ENCODE measurements at regions not wholly inside any gene's neighbourhood (a gene's known extent, or its start where the extent isn't known, plus 50 kb on each side); places are given as distances from the start of the nearest gene placed in this dataset.
"Not testable (repeated sequence)": the region's sequence is repeated elsewhere in the genome, so short reads cannot be mapped to it uniquely, and the experiment has no call there.

DNA sequence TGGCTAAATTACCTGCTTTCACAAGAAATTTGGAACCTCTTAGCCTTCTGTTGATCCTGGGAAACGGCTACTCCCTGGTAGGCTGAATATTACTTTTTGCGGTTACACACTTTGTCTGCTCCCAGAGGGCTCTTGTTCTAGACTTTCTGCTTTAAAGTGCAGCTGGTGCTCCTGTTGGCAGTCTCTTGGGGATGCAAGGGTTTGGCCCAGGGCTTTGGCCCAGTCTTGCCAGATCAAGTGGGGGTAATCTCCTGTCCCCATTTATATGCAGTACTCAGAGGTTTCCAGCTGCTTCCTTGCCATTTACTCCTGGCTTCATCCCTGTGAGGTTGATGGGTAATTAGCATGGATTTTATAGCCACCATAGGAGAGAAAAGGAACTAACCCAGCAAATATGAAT, 558.2 kb upstream of the MIS18BP1 start:
- no peak for DNase-seq

DNA sequence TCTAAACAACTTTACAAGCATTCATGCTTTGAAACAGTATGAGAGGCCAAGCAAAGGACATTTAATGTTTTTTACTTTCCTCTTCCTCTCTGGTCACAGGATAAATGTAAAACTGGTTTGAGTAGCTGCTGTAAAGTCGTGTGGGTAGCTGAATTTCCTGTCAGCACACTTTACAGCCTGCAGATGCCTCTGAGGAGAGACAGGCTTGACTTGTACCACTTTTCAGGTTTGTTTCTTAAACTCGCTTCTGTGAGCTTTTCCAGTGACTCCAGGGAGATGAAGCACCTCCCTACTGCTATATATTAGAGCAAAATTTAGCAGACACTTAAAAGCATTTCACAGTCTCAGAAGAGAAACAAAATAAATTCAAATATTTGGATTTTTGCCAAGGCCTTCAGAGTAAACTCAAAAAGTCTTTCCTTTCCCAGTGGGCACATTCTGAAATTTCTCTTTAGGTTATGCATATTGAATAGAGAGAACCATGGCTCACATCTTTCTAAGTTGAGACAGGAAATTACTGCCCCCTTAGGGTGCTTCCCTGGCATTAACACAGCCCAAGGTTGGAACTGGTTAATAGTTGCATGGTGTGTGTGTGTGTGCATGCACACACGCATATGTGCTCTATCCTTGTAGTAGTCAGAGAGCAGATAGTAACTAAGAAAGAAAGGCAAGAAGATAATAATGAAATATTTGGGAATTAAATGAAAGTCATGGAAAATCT, 557.3 kb upstream of the MIS18BP1 start:
- no peak for DNase-seq

DNA sequence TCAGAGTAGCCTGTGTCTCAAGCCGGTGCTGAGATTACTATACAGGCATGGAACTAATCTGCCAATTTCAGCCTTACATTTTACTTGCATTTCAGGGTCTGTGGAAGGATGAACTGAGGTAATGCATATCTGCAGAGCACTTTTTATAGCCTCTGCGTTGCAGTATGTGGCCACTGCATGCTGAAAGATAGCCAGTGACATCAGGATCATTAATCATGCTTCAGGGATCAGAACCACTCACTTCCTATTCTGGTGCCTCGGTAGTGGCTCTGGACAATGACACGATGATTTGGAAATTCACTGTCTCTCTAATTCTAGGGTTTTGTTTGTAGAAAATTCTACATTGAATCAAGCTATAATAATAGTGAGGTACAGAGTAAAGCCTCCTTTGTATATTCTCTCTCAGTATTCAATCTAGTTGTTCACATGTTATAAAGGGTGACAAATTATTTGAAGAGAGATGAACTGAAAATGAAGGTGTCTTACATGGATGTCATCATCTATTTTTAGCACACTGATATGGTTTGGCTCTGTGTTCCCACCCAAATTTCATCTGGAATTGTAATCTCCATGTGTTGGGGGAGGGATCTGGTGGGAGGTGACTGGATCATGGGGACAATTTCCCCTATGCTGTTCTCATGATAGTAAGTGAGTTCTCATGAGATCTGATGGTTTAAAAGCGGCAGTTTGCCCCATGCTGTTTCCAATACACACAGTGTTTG, 554.3 kb upstream of the MIS18BP1 start:
- DNase-seq: no peak

DNA sequence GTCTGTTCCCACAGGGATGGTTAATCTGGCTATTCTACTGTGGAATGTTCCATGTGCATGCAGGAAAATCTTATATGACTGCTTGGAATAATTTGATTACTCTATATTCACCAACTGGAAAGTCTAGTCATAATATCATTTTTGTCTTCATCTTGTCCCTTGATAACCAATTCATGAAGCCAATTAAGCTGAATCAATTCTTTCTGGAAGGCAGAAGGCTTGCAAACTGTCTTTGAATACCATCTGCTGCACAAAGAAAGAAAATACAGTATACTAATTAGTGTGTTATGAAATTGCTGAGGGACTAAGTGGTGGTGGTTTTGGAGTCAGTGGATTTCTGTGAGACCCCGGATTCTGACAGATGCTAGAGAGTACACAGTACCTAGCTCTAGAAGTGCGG, 546.5 kb upstream of the MIS18BP1 start:
- DNase-seq: no peak

DNA sequence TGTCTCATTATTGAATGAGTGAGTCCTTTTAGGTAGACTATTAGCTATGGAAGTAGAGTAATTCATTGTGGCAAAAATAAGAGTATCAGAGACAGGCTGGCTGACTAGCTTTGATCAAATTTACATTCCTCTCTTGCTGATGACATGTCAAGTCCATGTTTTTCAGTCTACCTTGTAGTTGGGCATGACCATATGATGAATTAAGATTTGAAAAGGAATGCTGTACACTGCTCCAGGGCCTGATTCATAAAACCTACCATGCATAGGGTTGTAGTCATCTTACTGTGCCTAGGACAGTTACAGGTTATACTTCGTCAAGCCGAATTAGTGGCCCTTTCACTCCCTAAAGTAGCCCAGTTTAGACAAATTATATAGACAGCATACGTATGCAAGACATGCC, 545.7 kb upstream of the MIS18BP1 start:
- DNase-seq: no peak

DNA sequence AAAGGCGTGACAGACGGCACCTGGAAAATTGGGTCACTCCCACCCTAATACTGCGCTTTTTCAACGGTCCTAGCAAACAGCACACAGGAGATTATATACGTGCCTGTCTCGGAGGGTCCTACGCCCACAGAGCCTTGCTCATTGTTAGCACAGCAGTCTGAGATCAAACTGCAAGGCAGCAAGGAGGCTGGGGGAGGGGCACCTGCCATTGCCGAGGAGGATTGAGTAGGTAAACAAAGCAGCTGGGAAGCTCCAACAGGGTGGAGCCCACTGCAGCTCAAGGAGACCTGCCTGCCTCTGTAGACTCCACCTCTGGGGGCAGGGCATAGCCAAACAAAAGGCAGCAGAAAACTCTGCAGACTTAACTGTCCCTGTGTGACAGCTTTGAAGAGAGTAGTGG, 543.0 kb upstream of the MIS18BP1 start:
- DNase-seq: not testable (repeated sequence)

DNA sequence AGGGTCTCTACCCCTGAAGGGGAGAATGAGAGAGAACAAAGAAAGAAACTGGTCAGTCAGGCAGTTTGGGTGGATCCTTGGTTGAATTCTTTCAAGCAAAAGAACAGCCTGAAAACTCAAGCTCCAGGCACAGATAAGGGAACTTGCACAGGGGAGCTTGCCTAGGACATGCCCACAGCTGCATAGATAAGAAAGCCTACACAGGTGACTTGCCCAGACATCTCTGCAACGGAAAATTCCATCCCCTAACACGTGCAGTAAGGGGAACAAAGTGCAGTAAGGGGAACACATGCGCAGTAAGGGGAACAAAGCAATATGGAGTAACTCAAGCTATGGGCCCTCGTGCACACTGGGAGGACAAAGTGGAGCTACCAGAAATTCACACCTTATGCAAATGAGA, 540.1 kb upstream of the MIS18BP1 start:
- DNase-seq: no peak

DNA sequence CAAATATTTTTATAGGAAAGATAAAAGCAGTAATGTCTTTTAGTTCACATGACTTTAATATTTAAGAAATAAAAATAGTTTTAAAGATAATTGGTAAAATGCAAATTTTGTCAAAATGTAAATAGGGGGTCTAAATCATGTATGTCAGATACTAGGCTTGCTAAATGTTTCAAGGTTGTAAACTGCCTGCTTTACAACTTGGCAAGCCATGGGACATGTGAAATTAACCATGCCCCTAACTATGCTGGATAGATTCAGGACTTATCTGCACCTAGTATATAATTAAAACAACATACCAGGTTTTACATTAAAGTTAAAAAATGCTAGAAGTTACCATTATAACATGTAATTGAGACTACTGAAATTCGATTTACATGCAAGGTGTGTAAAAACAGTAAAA, 537.3 kb upstream of the MIS18BP1 start:
- DNase-seq: no peak

DNA sequence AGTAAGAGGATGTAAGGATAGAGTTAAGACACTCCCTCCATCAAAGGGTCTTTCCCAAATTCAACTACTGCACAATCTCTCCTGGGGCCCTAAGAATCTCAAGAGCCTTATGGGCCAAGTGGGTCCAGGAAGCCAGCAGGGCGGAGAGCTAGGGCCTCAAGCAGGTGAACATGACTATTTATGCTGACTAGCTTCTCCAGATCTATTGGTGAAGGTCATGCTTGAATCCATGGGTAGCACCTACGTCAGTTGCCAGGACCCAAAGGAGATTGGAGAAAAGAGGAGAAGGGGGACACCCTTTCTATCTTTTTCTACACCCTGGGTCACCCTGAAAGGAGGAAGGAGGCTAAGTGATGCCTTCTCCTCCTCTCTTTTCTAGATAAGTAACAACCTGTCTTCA, 534.2 kb upstream of the MIS18BP1 start:
- DNase-seq: no peak

DNA sequence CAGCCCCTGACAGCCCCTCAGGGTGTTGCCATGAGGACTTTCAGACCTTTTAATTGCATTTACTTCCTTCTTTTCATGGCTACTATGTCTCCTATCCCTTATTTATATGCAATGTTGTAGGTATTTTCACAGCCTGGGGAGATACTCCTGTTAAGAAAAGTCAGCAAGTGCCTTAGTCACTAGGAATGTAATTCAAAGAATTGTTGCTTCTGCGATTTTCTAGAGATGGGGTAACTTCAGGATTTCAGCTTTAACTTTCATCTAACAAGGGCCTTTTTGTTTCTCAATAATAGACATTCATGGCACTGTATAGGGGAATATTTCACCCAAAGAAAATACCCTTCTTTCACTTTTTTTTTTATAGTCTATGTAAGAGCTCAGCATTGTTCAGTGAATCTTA, 533.3 kb upstream of the MIS18BP1 start:
- no peak for DNase-seq

DNA sequence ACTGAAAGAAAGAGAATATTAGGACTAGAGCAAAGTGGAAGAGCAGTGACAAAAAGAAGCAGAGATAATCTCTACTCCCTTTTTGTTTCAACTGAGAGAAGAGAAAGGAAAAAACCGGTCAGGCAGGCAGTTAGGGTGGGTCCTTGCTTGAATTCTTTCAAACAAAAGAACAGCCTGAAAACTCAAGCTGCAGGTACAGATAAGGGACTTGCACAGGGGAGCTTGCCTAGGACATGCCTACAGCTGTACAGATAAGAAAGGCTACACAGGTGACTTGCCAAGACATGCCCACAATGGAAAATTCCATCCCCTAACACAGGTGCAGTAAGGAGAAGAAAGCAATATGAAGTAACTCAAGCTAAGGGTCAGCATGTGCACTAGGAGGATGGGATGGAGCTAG, 532.2 kb upstream of the MIS18BP1 start:
- DNase-seq: no peak

DNA sequence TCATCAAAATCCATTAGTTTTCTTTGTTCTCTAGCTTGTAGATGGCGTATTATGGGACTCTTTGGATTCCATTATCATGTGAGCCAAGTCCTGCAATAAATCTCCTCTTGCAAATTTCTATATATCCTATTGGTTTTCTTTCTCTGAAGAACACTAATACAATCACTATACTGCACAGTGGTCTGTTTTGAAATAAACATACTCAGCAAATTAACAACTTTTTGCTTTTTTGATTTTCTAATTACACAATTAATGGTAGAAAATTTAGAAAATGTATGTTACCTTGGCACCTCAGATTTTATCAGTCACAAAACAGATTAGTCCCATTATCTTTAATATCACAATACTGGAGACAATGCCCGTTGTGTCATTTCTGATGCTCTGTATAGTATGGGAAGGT, 513.2 kb upstream of the MIS18BP1 start:
- no peak for DNase-seq

DNA sequence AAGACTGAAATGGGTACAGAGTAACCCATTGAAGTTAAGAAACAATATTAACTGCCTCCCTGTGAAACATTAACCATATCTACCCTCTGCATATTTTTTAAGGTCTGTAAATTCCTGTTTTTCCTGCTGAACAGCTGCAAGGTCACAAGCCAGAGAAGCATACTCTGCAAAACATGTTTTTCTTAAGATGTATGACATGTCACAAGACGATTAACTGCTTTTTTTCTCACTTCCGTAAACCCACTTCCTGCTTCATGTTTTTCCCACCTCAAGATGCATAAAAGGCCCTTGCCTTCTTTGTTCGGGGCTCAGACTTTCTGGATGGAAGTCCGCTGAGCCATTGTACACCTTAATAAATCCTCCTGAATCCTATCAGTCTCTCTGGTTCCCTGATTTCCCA, 504.7 kb upstream of the MIS18BP1 start:
- DNase-seq: no peak

DNA sequence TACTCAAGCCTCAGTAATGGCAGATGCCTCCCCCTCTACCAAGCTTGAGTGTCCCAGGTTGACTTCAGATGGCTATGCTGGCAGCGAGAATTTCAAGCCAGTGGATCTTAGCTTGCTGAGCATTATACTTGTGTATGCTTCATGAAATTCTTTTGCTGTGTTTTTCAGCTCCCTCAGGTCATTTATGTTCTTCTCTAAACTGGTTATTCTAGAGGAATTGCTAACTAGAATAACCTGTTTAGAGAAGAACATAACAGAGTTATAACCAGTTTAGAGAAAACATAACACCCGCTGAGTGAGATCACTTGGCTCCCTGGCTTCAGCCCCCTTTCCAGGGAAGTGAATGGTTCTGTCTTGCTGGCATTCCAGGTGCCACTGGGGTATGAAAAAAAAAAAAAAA, 503.4 kb upstream of the MIS18BP1 start:
- not testable (repeated sequence) for DNase-seq

DNA sequence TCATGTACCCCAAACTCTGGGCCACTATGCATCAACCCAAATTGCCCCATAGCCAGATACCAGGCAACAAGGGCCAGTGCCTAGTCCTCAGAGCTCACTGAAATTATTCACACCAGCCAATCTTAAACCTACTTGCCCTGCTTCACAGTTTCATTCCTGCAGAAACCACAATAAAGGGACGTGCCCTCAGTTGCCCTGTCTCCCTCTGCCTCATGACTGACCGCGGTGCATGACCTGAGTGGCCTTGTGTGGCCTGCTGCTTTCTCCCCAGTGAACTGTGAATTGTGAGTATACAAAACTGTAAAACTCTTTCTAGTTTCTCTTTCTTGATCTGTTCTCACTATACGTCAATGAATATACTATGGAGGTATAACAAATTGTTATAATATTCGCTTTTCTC, 490.9 kb upstream of the MIS18BP1 start:
- no peak for DNase-seq

DNA sequence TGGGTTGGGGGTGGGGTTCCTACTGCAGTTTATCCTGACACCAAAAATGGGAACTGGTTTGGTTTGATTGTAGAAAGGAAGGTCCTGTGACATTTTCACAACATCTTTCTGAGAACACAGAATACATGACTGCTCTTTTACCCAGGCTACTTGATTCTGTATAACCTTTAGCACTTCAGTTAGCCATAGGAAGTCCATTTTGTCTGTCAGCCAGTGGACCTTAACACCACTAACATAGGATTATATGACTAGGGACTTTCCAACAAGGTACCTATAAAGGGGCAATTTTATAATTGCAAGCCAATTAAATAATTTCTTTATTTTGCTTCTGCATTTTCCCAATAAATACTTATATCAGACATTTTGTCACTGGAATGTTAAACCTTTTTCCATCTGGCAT, 489.2 kb upstream of the MIS18BP1 start:
- no peak for DNase-seq

DNA sequence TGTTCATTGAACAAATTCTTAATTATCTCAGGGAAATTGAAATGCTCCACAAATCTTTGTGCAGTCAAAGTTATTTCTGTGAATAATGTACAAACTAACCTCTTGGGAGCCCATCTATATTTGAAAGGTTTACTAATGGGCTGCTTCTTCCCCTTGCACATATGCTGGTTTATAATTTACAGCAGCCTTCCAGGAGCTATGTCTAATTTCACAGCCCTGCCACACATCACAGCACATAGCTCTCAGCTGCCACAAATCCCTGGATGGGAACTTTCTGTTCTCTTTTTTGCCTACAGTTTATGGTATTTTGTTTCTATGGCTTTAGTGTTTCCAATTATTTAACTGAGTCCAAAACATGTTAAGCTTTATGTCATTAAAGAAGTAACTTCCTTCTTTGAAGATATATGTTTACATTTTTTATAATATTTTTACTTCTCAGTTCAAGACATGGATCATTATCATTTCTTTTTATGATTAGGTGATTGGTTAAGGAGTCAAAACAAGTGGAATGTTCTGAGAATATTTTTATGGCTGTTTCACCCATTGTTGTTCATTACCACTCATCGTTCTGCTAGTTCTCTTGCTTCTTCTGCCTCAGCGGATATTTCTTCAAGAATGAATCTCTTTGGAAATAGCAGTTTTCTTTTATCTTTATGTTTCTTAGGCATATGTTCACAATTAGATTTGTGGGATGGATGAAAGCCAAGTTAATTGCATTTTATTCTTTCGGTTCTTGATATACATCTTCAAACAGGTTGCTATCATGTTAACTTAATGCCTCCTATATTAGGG, 475.6 kb upstream of the MIS18BP1 start:
- no peak for DNase-seq

DNA sequence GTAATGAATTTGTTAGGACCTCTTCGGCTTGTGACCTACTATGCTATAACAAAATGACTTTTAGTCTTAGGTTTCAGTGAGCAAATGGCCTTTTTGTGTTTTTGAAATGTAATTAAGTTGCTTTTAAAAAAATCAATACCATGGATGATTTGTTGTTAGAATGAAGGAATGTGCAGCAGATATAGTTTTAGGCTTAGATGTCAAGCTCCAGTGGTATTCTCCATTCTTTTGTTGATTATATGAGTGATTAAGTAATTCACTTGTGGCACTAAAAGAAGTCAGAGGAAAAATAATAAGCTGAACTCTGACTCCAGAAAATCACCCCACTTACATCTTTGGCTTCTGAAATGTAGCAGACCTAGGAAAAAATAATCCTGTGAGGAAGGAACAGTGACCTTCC, 474.1 kb upstream of the MIS18BP1 start:
- no peak for DNase-seq

DNA sequence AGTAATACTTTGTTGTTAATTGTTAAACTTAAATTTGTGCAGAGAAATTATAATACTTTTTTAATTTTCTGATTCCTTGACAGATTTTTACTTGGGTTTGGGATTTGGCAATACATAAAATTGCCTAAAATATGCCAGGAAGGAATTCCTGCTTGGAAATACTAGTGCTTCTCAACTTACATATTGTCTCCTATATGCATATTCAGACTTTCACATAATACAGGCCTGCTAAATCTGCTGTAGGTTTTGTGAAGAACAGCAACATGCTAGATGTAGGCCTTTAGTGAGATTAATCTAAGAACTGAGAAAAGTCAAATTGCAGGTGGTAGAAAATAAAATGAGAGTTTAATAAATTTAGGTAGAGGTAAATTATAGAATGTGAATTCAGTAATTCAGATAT, 468.5 kb upstream of the MIS18BP1 start:
- DNase-seq: no peak

DNA sequence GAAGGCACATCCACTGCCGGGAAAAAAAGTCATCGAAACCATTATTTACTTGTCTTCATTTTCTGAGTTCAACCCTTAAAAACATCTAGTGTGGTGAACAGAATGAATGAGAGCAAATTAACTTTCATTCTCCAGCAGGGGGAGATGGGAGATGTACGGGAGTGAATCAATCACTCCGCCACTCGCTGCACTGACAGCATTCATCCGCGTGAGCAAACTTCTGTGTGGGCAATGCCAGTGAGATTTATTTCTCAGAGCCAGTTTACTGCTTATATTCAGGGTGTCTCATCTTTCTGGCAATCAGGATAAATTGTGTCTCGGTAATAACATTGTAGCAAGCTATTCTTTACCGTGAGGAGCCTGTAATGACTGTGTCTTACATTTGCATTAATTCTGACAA, 463.6 kb upstream of the MIS18BP1 start:
- DNase-seq: no peak

DNA sequence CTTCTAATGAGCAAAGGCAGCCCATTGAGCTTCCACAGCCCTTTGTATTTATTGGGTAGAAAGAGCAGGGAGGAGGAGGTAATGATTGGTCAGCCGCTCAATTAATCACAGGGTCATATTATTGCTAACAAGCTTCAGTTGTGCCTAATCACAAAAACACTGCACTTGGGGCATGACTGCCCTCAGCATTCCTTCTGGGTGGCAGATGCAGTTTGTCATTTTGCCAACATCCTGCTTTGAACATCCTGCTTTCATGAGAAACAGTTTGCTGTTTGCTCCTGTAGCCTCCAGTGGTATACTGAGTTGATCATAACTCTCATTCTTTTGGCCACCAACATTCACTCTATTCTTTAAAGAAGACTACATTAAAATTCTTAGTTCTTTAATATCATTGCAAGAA, 462.9 kb upstream of the MIS18BP1 start:
- DNase-seq: no peak

DNA sequence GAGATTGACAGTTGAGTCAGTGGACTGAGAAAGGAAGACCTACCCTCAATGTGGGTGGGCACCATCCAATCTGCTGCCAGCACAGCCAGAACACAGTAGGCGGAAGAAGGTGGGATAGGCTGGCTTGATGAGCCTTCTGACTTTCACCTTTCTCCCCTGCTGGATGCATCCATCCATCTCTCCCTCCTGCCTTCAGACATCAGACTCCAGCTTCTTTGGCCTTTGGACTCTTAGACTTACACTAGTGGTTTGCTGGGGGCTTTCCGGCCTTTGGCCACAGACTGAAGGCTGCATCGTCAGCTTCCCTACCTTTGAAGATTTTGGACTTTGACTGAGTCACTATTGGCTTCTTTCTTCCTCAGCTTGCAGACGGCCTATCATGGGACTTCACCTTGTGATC, 456.5 kb upstream of the MIS18BP1 start:
- DNase-seq: no peak

DNA sequence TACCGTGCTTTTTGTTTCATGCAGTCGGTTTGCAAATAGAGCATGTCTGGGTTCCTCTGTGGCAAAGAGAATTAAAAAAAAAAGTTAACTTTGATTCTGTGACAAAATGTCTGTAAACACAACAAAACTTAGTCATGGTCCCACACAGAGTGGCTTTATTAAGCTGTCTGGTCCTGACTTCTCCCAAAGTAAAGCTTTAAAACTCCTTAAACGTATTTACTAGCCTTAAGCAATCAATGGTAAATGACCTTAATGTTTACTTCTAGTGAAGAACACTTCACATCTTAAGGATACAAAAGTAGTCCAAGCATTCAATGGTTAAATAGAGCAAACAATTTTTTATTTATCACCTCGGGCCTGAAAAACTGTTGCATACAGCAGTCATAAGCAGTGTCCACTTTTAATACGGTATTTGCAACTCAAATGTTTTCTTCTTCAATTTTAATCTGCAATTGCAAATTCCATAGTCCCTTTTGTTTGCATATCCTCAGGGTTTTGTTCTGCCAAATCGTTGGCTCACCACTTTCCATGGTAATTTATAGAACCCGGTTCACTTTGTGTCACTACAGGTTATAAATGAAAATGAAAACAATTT, 453.0 kb upstream of the MIS18BP1 start:
- DNase-seq: no peak

DNA sequence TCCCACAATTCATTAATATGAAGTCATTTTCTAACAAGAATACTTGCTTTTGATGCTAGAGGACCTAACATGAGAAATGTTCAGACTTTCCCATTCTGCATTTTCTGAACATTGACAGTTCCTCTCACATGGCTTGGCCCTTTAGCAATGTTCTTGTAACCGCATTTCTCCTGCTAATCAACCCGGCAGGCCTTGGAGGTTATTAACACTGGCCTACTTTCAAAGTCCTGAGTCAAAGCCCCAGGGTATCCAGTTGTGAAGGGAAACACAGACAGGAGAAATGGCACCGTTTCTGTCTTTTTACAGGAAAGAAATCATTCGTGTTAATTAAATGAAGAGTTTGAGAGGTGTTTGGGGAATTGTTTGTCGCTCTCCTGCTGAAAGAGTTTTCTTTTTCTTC, 446.5 kb upstream of the MIS18BP1 start:
- no peak for DNase-seq
